ENCODE measurements at regions not wholly inside any gene's neighbourhood (a gene's known extent, or its start where the extent isn't known, plus 50 kb on each side); places are given as distances from the start of the nearest gene placed in this dataset.

DNA sequence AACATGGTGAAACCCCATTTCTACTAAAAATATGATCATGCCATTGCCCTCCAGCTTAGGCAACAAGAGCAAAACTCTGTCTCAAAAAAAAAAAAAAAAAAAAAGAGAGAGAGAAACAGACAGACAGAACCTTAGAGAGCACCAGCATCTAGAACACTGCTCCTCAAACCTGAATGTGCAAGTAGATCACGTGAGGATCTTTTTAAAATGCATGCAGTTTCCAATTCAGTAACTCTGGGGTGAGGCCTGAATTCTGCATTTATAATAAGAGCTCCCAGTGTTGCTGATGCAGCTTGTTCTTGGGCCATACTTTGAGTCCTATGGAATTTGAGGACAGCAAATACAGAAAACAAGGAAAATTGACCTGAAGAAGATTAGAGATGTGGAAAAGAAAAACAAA is 218.3 kb downstream of the ALDH8A1 start:
- TF ChIP-seq EZH2 (IDR thresholded peaks at IDR 0.05; ENCODE audit: insufficient read depth, poor library complexity, severe bottlenecking) (no peak), EZH2phosphoT487 (IDR thresholded peaks at IDR 0.05; ENCODE audit: insufficient read depth, low read depth) (no peak)
